Vagina (tissue), 2 donors: ENCODE measurements at regions not wholly inside any gene's neighbourhood (a gene's known extent, or its start where the extent isn't known, plus 50 kb on each side); places are given as distances from the start of the nearest gene placed in this dataset.

ENCODE experiments used
- DNase-seq, 2 donors: peaks; one replicate each; pipeline ENCODE4 v3.0.0-alpha.2; 2017; ENCODE audit errors: extremely low spot score in 2 of 2
- H3K27ac ChIP-seq: fragments of 200-600 bp; sonication (generic); one replicate; pipeline ENCODE4 v1.5.1; 2019
- H3K27me3 ChIP-seq: fragments of 200-600 bp; sonication (generic); one replicate; pipeline ENCODE4 v1.5.1; 2019
- H3K36me3 ChIP-seq, 2 donors: fragments of 200-600 bp; sonication (generic); one replicate each; pipeline ENCODE4 v1.5.1; 2017 to 2019
- H3K4me1 ChIP-seq: fragments of 200-600 bp; sonication (generic); one replicate; pipeline ENCODE4 v1.5.1; 2019
- H3K4me3 ChIP-seq, 2 donors: fragments of 200-600 bp; sonication (generic); 1 replicate in 1 of 2; 2 replicates in 1 of 2; pipeline ENCODE4 v1.5.1; 2016 to 2019
- H3K9me3 ChIP-seq: fragments of 200-600 bp; sonication (generic); one replicate; pipeline ENCODE4 v1.5.1; 2019
- CTCF ChIP-seq, 3 experiments: fragments of 450-650 bp in 2 of 3; fragments of 200-600 bp in 1 of 3; sonication (generic) in 1 of 3; IDR thresholded peaks; one replicate each; pipeline ENCODE4 v1.5.1; 2017 to 2019; ENCODE audit warnings: antibody characterized with exemption in 3 of 3, mild to moderate bottlenecking in 2 of 3, moderate library complexity in 2 of 3
- POLR2A ChIP-seq, 2 donors: fragments of 450-650 bp; IDR thresholded peaks; one replicate each; pipeline ENCODE4 v1.6.1; 2017; ENCODE audit warnings: antibody characterized with exemption in 2 of 2, mild to moderate bottlenecking in 2 of 2, moderate library complexity in 2 of 2
- POLR2AphosphoS5 ChIP-seq, 2 donors: sonication (generic); formaldehyde crosslinking; IDR thresholded peaks; one replicate each; pipeline ENCODE4 v1.9.0; 2017; ENCODE audit warnings: antibody characterized with exemption in 2 of 2, mild to moderate bottlenecking in 2 of 2, low read depth in 1 of 2; ENCODE audit not compliant: insufficient read depth in 1 of 2
- intact Hi-C: fragments of 100-400 bp; cut with DNase I; formaldehyde crosslinking; loops from one replicate; pipeline ENCODE4 v1.15.1; 2023

- Histone ChIP-seq H3K4me3 (no peak overlapping the region), H3K27me3 (no peaks in the 10 kb centered on the region), H3K4me1 (no peaks in the 10 kb centered on the region), H3K27ac (no peak overlapping the region), H3K36me3 (no peaks in the 10 kb centered on the region), H3K9me3 (no peaks in the 10 kb centered on the region)
- TF ChIP-seq POLR2A (IDR thresholded peaks at IDR 0.05), result no peak
- no peak for TF ChIP-seq CTCF (IDR thresholded peaks at IDR 0.05)
- TF ChIP-seq POLR2AphosphoS5 (IDR thresholded peaks at IDR 0.05; ENCODE audit: insufficient read depth in 1 of 2, low read depth in 1 of 2), result no peak
- DNase-seq, result no peak
- intact Hi-C loops, result no loop called here
These were observed 271.4 kb downstream of the DUSP6 start for GRCh38 chr12:89080793-89081465.

DNA sequence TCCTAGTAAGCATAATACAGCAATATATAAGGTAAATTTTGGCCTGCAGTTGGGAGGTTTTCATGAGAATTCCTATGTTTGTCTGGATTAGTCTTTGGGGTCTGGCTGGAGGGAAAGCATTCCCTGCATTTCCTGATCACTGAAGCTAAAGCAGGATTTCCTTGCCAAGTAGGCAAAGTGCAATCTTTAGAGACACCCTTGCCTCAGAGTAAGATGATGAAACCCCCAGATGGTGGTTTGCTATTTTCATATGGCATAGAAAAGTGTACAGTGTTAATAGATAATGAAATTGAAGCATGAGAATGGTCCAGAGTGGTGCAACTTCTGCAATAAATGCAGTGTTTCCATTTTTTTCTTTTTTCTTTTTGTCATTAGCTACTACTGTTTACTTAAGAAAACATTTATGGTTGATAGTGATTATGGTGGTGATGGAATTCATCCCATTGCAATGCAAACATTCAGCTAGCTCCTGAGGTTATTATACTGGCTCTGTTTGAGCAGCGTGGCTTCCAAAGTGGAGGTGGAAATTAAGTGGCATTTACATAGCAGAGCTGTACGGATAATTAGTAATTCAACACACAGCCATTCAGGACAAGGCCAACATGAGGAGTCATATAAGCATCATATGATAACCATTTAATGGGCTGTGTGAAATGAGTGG is 276.3 kb downstream of the DUSP6 start:
- Histone ChIP-seq H3K27ac (no peak overlapping the region), H3K9me3 (no peaks in the 10 kb centered on the region), H3K27me3 (no peaks in the 10 kb centered on the region), H3K4me3 (no peak overlapping the region), H3K4me1 (no peaks in the 10 kb centered on the region), H3K36me3 (no peaks in the 10 kb centered on the region)
- intact Hi-C loops, result no loop called here
- no peak for DNase-seq
- no peak for TF ChIP-seq POLR2A (IDR thresholded peaks at IDR 0.05)

DNA sequence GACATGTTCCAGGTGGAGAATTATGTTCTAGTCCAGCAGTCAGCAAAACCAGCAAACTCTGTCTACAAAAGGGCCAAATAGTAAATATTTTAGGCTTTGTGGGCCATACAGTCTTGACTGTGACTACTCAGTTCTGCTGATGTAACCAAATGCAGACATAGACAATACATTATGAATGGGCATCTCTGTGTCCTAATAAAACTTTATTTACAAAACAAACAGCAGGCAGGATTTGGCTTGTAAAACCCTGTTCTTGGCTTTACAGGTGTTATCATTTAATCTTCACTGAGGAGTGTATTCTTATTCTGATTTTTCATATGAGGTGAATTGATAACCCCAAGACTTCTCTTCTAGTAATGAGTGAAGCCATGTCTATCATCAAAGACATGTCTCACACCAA is 278.6 kb downstream of the DUSP6 start:
- intact Hi-C loops, result no loop called here

GRCh38 chr12:89073027-89073398 is 279.3 kb downstream of the DUSP6 start:
- TF ChIP-seq POLR2A (IDR thresholded peaks at IDR 0.05), result no peak
- TF ChIP-seq CTCF (IDR thresholded peaks at IDR 0.05), result no peak
- TF ChIP-seq POLR2AphosphoS5 (IDR thresholded peaks at IDR 0.05; ENCODE audit: insufficient read depth in 1 of 2, low read depth in 1 of 2), result no peak

More for the DNA sequence above, 278.6 kb downstream of the DUSP6 start:
- Histone ChIP-seq H3K27ac (no peak overlapping the region), H3K36me3 (no peaks in the 10 kb centered on the region), H3K27me3 (no peaks in the 10 kb centered on the region), H3K4me1 (no peaks in the 10 kb centered on the region), H3K4me3 (no peak overlapping the region), H3K9me3 (no peaks in the 10 kb centered on the region)
- DNase-seq, result no peak
- TF ChIP-seq POLR2A (IDR thresholded peaks at IDR 0.05) (no peak), POLR2AphosphoS5 (IDR thresholded peaks at IDR 0.05; ENCODE audit: insufficient read depth in 1 of 2, low read depth in 1 of 2) (no peak), CTCF (IDR thresholded peaks at IDR 0.05) (no peak)

GRCh38 chr12:89072294-89073026 is 279.8 kb downstream of the DUSP6 start:
- Histone ChIP-seq H3K4me3 (no peak overlapping the region), H3K36me3 (no peaks in the 10 kb centered on the region), H3K4me1 (no peaks in the 10 kb centered on the region), H3K9me3 (no peaks in the 10 kb centered on the region), H3K27me3 (no peaks in the 10 kb centered on the region), H3K27ac (no peak overlapping the region)
- no peak for TF ChIP-seq POLR2AphosphoS5 (IDR thresholded peaks at IDR 0.05; ENCODE audit: insufficient read depth in 1 of 2, low read depth in 1 of 2)
- no peak for TF ChIP-seq CTCF (IDR thresholded peaks at IDR 0.05)
- TF ChIP-seq POLR2A (IDR thresholded peaks at IDR 0.05), result no peak
- intact Hi-C loops, result no loop called here
- no peak for DNase-seq

More at GRCh38 chr12:89073027-89073398, 279.3 kb downstream of the DUSP6 start:
- Histone ChIP-seq H3K4me1 (no peaks in the 10 kb centered on the region), H3K27me3 (no peaks in the 10 kb centered on the region), H3K36me3 (no peaks in the 10 kb centered on the region), H3K4me3 (no peak overlapping the region), H3K9me3 (no peaks in the 10 kb centered on the region), H3K27ac (no peak overlapping the region)
- intact Hi-C loops, result no loop called here
- DNase-seq, result no peak
